ENCODE measurements at regions not wholly inside any gene's neighbourhood (a gene's known extent, or its start where the extent isn't known, plus 50 kb on each side); places are given as distances from the start of the nearest gene placed in this dataset.

DNA sequence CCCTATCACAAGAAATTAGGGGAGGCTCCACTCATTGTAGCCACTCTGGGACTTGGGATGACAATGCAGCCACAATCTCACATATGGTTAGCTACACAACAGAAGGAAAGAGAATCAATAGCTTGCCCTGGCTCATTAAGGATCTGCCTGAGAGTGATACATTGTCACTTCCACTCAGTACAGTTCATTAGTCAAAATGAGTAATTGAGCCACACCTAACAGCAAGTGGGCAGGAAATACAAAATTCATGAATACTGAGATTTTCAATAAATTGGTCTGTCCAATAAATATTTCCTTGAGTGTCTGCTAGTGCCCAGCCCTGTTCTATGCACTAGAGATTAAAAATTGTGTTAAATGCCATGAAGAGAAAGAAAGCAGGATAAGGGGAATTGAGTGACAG is 231.3 kb upstream of the NR4A3 start:
- TF ChIP-seq POLR2A (IDR thresholded peaks at IDR 0.05): no peak
- TF ChIP-seq, protein P1, sequence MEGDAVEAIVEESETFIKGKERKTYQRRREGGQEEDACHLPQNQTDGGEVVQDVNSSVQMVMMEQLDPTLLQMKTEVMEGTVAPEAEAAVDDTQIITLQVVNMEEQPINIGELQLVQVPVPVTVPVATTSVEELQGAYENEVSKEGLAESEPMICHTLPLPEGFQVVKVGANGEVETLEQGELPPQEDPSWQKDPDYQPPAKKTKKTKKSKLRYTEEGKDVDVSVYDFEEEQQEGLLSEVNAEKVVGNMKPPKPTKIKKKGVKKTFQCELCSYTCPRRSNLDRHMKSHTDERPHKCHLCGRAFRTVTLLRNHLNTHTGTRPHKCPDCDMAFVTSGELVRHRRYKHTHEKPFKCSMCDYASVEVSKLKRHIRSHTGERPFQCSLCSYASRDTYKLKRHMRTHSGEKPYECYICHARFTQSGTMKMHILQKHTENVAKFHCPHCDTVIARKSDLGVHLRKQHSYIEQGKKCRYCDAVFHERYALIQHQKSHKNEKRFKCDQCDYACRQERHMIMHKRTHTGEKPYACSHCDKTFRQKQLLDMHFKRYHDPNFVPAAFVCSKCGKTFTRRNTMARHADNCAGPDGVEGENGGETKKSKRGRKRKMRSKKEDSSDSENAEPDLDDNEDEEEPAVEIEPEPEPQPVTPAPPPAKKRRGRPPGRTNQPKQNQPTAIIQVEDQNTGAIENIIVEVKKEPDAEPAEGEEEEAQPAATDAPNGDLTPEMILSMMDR (IDR thresholded peaks at IDR 0.05): no peak
